Heart right ventricle (tissue), 16 donors: ENCODE measurements at regions not wholly inside any gene's neighbourhood (a gene's known extent, or its start where the extent isn't known, plus 50 kb on each side); places are given as distances from the start of the nearest gene placed in this dataset.

Experiments used
- ATAC-seq, 8 donors: fragments of 200-7000 bp; cut with Tn5 transposase; one replicate each; pipeline ENCODE4 v1.9.1; 2020; ENCODE audit warnings: mild to moderate bottlenecking in 8 of 8, moderate library complexity in 8 of 8, moderate number of reproducible peaks in 1 of 8
- DNase-seq, 2 donors: peaks; one replicate each; pipeline ENCODE4 v3.0.0-alpha.2; 2020
- H3K27ac ChIP-seq, 10 donors: fragments of 200-600 bp; sonication (generic) in 2 of 10; one replicate each; pipeline versions ENCODE4 v1.5.0 to v1.8.0; 2020 to 2022; ENCODE audit warnings: mild to moderate bottlenecking in 3 of 10
- H3K27me3 ChIP-seq, 7 donors: fragments of 200-600 bp; one replicate each; pipeline ENCODE4 v1.8.0; 2021 to 2022; ENCODE audit warnings: mild to moderate bottlenecking in 2 of 7
- H3K36me3 ChIP-seq, 9 donors: fragments of 200-600 bp; sonication (generic) in 1 of 9; one replicate each; pipeline versions ENCODE4 v1.5.0 to v1.8.0; 2020 to 2022; ENCODE audit warnings: mild to moderate bottlenecking in 2 of 9
- H3K4me1 ChIP-seq, 9 donors: fragments of 200-600 bp; sonication (generic) in 1 of 9; one replicate each; pipeline versions ENCODE4 v1.5.0 to v1.8.0; 2020 to 2022; ENCODE audit warnings: mild to moderate bottlenecking in 4 of 9
- H3K4me3 ChIP-seq, 10 donors: fragments of 200-600 bp; sonication (generic) in 2 of 10; one replicate each; pipeline versions ENCODE4 v1.5.0 to v1.8.0; 2020 to 2022; ENCODE audit warnings: mild to moderate bottlenecking in 7 of 10, moderate library complexity in 2 of 10
- H3K9me3 ChIP-seq, 11 donors: fragments of 200-600 bp in 10 of 11; sonication (generic) in 2 of 11; one replicate each; pipeline versions ENCODE4 v1.5.0 to v1.8.0; 2013 to 2022; ENCODE audit warnings: mild to moderate bottlenecking in 2 of 11, control low read depth in 1 of 11, moderate library complexity in 1 of 11
- WGBS, 2 donors: extraction: QIAGEN DNeasy Blood & Tissue Kit; methylation state at CpG; one replicate each; pipeline ENCODE4 v1.1.7; 2013; ENCODE audit warnings: inconsistent platforms in 1 of 2; 5-methylcytosine and 5-hydroxymethylcytosine counted together
- intact Hi-C, 10 donors: fragments of 100-400 bp; cut with DNase I; formaldehyde crosslinking; loops; one replicate each; pipeline versions ENCODE4 v1.11.1 to v1.14.2; 2022
- TF ChIP-seq, protein P1 (sequence below), 9 donors: fragments of 200-600 bp; sonication (generic) in 2 of 9; IDR thresholded peaks; one replicate each; pipeline versions ENCODE4 v1.5.0 to v1.8.0; 2021 to 2022; ENCODE audit warnings: antibody characterized with exemption in 9 of 9, mild to moderate bottlenecking in 5 of 9, moderate library complexity in 1 of 9
- donor health status: Arrhythmogenic right ventricular cardiomyopathy.
- donor health status: ischemic (EF 13 %, LVEDD 7.1; RV severe dilation, severe dysfunction).
- donor health status: healthy with polysubstance abuse.
- donor health status: DM: no; HTN: yes; CAD: no.
- donor health status: DM: no; HTN: no; CAD: no.
- donor health status: ischemic (EF 25% LVEDD 6.9; RV normal size, moderate dysfunction).
- donor health status: ischemic (EF 25% LVEDD 5.7; RV mildly dilated, moderate dysfunction).
- donor health status: healthy.
- donor health status: DM: yes; HTN: yes; CAD: no.
- donor health status: Ischemic cardiomyopathy.
- donor health status: ischemic (EF 35%, LVEDD 5.7; RV mildly dilated, moderate dysfunction).
- donor health status: nonischemic (EF 11% LVEDD 7.7; RV severe dilation, severe dysfunction).
- donor health status: DM: yes; HTN: yes; CAD: no.
- donor health status: PGD.
- donor health status: ischemic (EF 29% LVEDD 5.4; RV normal size, mild dysfunction).
- donor health status: nonischemic (EF 23%, LVEDD 6.1; RV moderate dilation, normal function).

DNA sequence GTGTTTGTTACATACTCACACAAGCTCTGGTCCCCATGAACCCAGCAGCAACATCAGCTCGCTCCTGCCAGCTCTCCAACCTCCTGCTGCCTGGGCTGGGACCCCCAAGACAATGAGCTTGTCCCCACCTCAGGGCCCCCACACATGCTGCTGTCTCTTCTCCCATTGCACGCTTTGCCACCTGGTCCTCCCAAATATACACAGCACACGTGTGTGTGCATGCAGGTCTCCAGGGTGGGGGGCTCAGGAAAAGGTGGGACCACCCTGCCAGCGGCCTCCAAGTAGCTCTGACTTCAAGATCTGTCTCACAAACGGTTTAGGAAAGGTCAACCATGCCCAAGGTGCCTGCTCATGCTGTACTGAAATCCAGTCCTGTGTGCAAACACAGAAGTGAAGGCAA lies 68.1 kb upstream of the CCND1 start:
- ATAC-seq: no peak
- DNase-seq: no peak
- Histone ChIP-seq H3K4me3 (no peak overlapping the region), H3K36me3 (no peaks in the 10 kb centered on the region), H3K27me3 (no peaks in the 10 kb centered on the region), H3K27ac (no peak overlapping the region), H3K4me1 (peaks cover 0 to 9% (median 5%) of the 10 kb centered on the region in 9 donors), H3K9me3 (no peaks in the 10 kb centered on the region)
- WGBS, 2 donors: 88 to 90% methylated on average over 5 of the region's 5 CpGs
- intact Hi-C loops: no loop called here
- TF ChIP-seq, protein P1, sequence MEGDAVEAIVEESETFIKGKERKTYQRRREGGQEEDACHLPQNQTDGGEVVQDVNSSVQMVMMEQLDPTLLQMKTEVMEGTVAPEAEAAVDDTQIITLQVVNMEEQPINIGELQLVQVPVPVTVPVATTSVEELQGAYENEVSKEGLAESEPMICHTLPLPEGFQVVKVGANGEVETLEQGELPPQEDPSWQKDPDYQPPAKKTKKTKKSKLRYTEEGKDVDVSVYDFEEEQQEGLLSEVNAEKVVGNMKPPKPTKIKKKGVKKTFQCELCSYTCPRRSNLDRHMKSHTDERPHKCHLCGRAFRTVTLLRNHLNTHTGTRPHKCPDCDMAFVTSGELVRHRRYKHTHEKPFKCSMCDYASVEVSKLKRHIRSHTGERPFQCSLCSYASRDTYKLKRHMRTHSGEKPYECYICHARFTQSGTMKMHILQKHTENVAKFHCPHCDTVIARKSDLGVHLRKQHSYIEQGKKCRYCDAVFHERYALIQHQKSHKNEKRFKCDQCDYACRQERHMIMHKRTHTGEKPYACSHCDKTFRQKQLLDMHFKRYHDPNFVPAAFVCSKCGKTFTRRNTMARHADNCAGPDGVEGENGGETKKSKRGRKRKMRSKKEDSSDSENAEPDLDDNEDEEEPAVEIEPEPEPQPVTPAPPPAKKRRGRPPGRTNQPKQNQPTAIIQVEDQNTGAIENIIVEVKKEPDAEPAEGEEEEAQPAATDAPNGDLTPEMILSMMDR (IDR thresholded peaks at IDR 0.05): no peak

DNA sequence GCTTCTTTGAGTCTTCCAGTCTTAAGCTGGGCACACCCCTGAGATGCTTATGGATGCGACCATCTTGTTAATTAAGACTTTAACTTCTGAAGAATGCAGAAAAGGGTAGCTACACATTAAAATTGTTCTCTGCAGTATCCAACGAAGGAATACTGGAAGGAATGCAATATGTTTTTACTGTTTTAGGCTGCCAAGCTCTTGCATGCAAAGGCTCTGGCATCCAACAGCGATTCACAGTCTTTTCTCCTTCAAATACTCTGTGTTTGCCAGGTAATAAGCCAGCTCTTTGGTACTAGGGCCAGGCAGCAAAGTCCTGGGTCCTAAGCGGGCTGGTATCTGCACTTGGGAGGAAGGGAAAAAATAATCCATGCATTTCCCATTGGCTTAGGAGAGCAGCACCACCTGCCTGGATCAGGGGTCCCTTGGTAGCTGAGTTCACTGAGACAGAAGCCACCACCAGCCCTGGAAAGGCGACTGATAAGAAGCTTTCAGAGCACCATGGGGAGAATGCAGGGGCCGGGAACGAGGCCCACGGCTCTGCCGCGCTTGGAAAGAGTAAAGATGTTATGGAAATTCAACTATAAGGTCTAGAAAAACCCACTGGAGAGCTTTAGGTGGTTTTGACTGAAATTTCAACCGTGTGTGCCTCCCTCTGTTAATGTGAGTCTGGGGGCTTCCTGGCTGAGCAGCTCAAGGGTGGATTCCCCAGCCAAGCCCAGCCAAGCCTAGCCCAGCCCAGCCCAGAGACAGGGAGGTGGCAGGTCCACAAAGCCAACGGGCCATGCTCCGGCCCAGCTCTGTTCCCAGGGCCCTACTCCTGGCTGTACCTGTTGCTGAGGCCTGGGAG lies 67.0 kb upstream of the CCND1 start:
- no peak for DNase-seq
- Histone ChIP-seq H3K9me3 (no peaks in the 10 kb centered on the region), H3K27me3 (no peaks in the 10 kb centered on the region), H3K4me3 (no peak overlapping the region), H3K27ac (no peak overlapping the region), H3K4me1 (peaks cover 0 to 9% (median 5%) of the 10 kb centered on the region in 9 donors), H3K36me3 (no peaks in the 10 kb centered on the region)
- 86 to 88% methylated on average over 13 of the region's 13 CpGs for WGBS, 2 donors
- ATAC-seq: no peak
- TF ChIP-seq, protein P1 (IDR thresholded peaks at IDR 0.05): no peak
- intact Hi-C loops: no loop called here

DNA sequence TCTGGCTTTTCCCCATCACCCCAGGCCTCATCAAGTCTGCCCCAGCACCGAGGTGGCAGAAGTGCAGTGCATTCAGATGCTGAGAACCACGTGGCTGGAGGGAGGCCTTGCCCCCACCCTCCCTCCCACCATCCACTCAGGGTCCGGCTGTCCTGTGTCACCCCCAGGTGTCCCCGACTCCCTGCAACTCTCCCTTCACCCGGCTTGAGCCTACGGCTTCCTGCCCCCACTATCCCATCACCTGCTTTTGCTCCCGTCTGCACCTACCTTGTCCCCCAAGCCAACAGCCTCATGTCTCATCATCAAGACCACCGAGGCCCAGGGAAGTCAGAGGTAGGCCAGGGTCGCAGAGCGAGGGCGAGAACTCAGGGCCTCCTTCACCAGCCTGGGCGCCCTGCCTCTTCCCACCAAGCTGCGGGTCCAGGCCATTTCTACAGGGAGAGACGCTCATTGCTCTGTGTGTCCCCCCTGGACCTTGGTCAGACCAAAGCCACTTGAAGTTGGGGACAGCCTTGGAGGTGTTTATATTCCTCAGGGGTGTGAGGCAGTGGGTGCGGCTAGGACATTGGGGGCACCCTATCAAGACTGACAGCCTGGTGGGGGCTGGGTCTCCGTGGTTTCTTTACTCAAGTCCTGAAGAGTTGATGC lies 66.2 kb upstream of the CCND1 start:
- no peak for ATAC-seq
- H3K27me3 ChIP-seq: no peaks in the 10 kb centered on the region
- TF ChIP-seq, protein P1 (IDR thresholded peaks at IDR 0.05): no peak
- no peaks in the 10 kb centered on the region for H3K36me3 ChIP-seq
- 93 to 96% methylated on average over 16 of the region's 16 CpGs for WGBS, 2 donors
- peaks cover 0 to 9% (median 5%) of the 10 kb centered on the region in 9 donors for H3K4me1 ChIP-seq
- H3K9me3 ChIP-seq: no peaks in the 10 kb centered on the region
- no peak overlapping the region for H3K4me3 ChIP-seq
- DNase-seq: no peak
- intact Hi-C loops: no loop called here
- no peak overlapping the region for H3K27ac ChIP-seq

DNA sequence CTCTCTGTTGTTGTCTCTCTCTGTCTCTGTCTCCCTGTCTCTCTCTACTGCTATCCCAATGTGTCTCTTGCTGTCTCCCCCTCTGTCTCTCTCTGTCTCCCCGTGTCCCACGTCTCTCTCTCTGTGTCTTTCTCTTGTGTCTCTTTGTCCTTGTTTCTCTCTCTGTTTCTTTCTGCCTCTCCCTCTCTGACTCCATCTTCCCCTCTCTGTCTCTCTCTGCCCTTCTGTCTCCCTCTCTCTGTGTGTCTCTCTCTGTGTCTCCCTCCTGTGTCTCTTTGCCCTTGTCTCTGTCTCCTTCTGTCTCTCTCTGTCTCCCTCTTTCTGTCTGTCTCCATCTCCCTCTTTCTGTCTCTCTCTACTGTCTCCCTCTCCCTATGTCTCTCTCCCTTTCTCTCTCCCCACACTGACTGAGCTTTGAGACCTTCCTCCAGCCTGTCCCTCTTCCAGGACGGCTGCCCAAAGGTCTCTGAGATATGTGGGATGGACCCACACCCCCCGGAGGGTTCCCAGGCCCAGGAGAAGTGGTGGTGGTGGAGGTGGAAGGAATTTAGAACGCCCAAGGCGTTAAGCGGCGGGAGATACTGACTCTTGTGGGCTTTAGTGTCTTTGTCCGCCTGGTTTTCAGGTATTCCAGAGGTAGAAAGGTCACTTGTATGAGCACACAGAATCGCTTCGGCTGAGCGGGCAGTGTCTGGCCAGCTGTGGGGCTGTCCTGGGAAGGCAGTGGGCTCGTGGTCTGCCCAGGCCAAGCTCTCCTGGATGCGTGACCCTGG lies 65.5 kb upstream of the CCND1 start:
- TF ChIP-seq, protein P1 (IDR thresholded peaks at IDR 0.05): no peak
- Histone ChIP-seq H3K27ac (no peak overlapping the region), H3K4me1 (peaks cover 0 to 9% (median 5%) of the 10 kb centered on the region in 9 donors), H3K9me3 (no peaks in the 10 kb centered on the region), H3K36me3 (no peaks in the 10 kb centered on the region), H3K27me3 (no peaks in the 10 kb centered on the region), H3K4me3 (no peak overlapping the region)
- ATAC-seq (peak in 1 of 8 donors; percentile 18), DNase-seq (no peak)
- intact Hi-C loops: no loop called here
- 75 to 88% methylated on average over 14 of the region's 14 CpGs for WGBS, 2 donors
